NB4 (cell line): ENCODE measurements at regions not wholly inside any gene's neighbourhood (a gene's known extent, or its start where the extent isn't known, plus 50 kb on each side); places are given as distances from the start of the nearest gene placed in this dataset.

Experiments used
- CTCF ChIP-seq: IDR thresholded peaks from one replicate; pipeline ENCODE4 v1.5.1; 2012; ENCODE audit warnings: low read depth, low read length
- MYC ChIP-seq: IDR thresholded peaks from 2 replicates; pipeline ENCODE4 v1.6.1; 2011; ENCODE audit warnings: low read depth, low read length
- POLR2A ChIP-seq: IDR thresholded peaks from 2 replicates; pipeline ENCODE4 v1.6.1; 2011; ENCODE audit warnings: mild to moderate bottlenecking; ENCODE audit not compliant: insufficient read length; ENCODE audit errors: extremely low read depth

- no peak for TF ChIP-seq CTCF
- no peak for TF ChIP-seq POLR2A
- TF ChIP-seq MYC: no peak
Measured at GRCh38 chr7:34357946-34358345, 300.1 kb upstream of the NPSR1 start.
